HG03565 (cell line): ENCODE measurements at regions not wholly inside any gene's neighbourhood (a gene's known extent, or its start where the extent isn't known, plus 50 kb on each side); places are given as distances from the start of the nearest gene placed in this dataset.

Experiments used
- ATAC-seq: cut with Tn5 transposase; IDR thresholded peaks from one replicate; pipeline ENCODE4 v1.9.1; 2021; ENCODE audit warnings: mild to moderate bottlenecking, moderate library complexity; ENCODE audit not compliant: unreplicated experiment

DNA sequence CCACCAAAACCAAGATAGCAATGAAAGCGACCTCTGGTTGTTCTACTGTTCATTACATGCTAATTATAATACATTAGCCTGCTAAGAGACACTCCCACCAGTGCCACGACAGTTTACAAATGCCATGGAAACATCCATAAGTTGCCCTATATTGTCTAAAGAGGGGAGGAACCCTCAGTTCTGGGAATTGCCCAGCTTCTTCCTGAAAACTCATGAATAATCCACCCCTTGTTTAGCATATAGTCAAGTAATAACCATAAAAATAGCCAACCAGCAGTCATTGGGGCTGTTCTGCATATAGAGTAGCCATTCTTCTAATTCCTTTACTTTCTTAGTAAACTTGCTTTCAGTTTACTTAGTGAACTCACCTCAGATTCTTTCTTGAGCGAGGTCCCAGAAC lies 189.8 kb upstream of the SOX11 start:
- no peak for ATAC-seq

DNA sequence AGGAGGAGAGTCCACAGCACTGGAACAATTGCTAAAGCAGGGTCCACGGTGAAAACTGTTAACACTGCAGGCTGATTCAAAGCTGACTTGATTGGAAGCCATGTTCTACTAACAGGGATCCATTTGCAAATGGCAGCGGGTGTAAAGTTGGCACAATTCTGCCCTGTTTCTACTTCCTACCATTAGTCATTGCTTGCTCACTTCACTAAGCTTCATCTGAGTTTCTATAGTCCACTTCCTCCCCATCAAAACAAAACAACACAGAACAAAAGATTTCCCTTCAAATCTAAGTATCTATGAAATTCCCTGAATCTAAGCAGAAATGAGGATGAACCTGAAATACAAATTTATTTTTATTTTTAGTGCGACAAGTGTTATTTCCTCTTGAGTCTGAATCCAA lies 187.4 kb upstream of the SOX11 start:
- no peak for ATAC-seq

DNA sequence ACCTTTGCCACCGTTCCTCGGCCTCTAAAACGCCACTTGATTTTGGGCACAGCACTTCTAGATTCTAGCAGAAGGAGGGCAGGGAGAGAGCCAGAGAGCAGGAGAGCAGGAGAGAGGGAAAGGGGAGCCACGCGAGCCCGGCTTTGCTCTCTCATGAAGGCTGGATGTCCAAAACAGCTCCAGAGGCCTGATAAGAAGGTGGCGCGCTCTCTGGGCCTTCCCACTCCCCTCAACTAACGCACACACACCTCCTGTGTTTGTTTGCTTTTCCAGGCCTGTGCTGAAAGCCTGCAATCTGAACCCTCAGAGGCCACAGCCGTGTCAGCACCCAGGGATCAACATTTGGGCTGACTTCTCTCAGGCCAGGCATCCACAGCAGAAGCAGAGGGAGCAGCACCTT lies 184.8 kb upstream of the SOX11 start:
- no peak for ATAC-seq

DNA sequence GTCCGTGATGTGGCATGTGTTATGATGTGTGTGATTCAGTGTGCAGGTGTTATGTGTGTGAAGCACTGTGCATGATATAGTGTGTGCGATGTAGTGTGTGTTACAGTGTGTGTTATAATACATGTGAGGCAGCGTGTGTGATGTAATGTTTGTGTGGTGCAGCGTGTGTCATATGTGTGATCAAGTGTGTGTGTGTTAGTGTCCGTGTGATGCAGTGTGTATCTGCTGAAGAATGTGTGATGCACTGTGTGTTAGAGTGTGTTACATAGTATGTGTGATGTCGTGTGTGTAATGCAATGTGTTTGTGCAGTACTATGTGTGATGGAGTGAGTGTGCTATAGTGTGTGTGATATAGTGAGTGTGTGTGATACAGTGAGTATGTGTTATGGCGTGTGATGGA lies 182.8 kb upstream of the SOX11 start:
- no peak for ATAC-seq

DNA sequence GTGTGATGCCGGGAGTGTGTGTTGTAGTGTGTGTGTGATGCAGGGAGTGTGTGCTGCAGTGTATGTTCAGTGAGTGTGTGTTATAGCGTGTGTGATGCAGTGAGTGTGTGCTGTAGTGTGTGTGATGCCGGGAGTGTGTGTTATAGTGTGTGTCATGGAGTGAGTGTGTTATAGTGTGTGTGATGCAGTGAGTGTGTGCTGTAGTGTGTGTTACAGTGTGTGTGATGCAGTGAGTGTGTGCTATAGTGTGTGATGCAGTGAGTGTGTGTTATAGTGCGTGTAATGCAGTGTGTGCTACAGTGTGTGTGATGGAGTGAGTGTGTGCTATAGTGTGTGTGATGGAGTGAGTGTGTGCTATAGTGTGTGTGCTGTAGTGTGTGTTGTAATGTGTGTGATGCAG lies 182.1 kb upstream of the SOX11 start:
- no peak for ATAC-seq

DNA sequence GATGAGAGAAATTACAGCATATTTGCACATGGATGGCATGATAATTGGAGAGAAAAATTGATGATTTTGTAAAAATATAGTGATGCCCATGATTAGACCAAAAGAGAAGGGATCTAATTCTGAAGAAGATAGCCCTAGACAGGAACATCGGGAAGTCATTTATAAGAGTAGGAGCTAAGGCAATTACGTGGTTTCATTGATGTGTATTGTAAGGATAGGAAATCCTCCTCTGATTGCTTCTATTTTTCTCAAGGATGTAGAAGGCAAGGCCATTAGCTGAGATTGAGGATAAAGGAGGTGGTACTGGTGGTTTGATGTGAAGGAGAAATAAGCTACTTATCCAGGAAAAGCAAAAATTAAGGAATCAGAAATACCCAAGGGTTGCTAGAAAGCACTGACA lies 176.5 kb upstream of the SOX11 start:
- ATAC-seq = no peak

DNA sequence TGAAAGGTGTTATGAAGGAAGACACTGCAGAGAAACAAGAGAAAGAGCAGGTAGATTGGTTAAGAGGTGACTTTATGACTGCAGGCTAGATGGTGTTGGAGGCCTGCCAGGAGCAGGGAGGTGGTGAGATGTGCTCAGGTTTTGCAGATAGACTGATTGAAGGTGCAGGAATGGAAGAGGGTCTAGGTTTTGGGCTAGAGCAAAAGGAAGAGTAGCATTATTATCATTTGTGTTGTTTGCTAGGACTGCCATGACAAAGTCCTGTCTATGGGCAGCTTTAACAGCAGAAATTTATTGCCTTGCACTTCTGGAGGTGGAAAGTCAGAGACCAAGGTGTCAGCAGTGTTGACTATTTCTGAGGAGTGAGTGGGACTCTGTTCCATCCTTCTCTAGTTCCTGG lies 172.9 kb upstream of the SOX11 start:
- no peak for ATAC-seq

DNA sequence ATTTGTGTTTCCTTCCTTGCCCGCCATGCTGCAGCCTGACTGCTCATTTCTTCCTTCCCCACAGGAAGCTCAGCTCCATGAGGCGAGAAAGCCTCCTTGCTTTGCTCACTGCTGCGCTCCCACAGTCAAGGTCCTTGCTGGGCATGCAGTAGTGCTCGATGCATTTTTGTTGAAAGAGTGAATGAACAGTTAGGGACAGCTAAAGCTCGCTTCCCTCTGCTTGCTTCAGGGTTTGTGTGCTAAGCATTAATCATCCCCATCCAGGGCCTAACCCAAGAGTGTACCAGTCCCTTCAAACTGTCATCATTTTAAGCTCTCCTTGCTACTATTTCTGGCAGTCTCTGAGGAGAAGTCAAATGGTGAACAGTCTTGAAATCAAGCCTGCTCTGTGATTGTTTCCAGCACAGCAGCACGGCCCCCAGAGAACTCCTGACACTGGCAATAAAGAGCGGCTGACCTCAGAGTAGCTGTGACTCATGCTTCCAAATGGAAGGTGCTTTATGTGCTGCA lies 171.7 kb upstream of the SOX11 start:
- no peak for ATAC-seq

DNA sequence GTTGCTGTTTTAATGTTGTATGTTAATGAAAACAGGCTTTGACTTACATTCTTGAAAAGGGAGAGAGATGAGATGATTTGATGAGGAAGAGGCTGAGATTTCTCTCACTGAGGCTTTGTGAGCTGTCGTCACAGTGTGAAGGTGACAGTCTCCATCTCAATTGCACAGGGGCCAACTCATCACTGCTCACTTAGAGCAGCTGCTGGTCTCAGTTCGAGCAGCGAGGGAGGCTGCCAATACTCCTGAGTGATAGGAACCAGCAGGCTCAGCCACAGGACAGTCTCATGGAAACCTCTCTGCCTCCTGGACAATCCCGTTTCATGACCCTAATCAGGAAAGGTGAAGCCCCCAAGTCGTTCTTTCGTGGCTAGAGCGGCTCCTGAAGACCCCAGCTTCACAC lies 170.7 kb upstream of the SOX11 start:
- ATAC-seq = no peak

DNA sequence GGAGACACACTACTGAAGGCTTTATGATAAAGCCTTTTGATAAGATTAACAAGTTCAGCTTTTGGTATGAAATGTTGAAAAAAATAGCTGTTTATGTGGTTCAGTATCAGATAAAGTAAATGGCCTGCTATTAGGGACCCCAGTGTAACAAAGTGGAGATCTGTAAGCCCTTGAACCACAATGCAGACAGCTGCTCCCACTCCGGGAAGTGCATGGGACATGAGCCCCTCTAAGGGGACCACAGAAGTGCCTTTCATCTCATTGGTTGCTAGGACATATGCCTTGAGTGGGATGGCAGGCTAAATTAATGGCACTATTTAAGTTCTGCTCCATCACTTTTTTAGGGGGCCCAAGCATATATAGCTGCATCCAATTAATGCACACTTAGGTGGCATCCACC lies 167.6 kb upstream of the SOX11 start:
- no peak for ATAC-seq

DNA sequence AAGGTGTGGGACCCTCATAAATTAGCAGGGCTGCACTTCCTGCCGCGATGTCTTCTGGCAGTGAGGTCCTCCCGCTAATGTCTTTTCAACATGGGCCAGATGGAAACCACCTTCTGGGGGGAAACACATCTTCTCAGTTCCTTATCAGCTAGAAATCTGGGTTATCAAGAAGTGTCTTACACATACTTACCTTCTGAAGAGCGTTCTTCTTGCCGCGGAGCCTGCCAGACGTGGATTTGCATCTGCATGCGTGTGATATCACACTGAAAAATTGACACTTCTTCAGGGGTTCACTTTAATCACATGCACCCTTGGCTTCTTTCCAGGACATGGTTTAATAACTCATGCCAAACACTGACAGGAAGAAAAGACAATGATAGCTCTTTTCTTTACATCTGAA lies 163.5 kb upstream of the SOX11 start:
- ATAC-seq = no peak

DNA sequence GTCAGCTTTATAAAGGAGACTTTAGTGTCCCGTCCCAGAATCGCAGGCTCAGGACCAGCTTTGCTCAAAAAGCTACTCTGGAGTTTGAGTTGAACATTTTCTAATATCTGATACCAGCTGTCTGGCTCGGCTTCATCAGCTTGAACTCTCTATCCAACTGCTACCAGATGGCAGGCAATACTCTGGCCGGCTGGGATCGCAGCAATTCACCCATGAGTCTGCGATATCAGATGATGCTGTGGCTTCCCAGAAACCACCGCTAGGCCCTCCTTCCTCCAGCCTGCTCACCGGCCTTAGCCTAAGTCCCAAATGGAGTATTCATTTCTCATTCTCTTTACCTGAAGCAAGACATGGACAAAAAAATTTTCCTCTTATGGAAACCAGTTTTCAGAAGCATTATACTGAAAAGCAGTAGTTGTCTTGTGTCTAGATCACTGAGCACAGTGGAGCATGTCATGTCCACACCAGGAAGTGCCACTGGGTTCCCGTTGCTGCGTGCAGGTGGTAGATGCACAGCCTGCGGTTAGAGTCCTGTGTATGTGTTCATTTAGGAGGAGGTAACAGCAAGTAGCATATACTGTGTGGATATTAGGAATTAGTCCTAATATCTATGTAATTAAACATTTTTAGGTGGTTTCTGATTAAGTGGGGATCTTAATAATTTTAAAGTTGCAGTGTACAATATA lies 162.0 kb upstream of the SOX11 start:
- no peak for ATAC-seq

DNA sequence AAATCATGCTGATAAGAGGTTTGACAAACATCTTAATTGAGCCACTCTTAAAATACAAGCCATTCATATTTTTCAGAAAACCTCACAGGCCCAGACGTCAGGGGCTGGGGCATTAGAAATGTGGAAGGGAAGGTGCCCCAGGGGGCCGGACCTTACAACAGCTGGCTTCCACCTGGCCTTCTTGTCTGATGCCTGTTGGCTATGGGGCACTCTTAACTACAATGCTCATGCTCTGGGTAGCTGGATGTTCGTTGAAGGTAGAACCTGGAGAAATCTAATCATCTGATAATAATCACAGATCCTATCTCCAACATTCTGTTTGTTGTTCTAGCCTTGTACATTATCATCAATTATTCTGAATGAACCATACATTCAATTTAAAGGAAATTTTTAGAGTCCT lies 156.9 kb upstream of the SOX11 start:
- ATAC-seq = no peak

DNA sequence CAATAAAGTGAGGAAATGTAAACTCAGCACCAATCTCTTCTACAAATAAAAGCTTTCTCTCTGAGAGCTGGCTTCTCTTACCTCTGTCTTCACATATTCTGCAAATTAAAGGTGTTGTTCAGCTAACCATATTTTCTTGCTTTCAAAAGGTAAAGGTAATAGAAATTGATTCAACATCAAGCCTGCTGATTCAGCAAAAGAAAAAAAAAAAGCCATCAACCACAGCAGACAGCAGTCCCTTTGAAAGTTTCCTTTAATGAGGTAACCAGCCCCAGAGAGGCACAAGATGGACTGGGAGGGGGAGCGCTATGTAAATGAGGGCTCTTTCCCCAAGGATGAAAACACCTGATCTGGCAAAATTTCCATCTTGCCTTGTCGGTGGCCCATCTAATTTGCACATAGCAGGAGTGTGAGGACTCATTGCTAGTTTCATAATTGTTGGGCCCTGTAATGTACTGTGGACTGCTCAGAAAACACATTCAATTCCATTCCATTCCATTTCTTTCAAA lies 154.9 kb upstream of the SOX11 start:
- no peak for ATAC-seq

DNA sequence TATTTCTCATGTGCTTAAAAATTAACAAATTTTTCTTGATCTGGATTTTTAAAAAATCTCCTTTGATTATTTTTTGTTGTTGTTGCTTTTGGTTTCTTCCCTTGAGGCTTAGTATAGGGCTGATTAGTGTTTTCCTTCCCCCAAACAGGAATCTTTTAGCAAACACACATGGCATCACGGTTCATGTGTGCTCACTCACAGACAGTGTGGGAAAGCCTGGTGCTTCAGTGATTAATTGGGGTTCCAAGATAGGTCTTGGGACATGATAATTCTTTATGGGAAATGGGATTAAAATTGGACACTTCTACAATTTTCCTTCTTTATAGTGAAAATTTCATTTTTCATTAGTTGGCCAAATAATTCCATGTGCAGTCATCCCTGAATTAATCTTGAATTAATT lies 153.9 kb upstream of the SOX11 start:
- no peak for ATAC-seq

DNA sequence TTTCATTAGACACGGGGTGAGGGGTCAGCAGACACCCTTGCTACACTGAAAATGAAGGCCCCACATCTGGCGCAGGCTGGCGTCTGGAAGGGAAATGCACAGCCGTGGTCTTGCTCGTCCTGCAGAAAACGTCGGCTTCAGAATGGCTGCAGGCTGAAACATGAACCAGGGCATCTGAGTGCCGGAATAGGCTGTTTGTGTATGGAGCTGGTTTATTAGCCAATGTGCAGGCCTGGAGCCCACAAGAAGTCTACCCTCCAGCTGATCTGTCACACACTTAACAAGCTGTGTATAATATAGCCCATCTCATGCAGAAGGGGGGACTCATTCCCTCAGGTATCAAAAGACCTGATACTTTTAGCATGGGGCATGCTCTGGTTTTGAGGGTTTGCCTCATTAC lies 153.4 kb upstream of the SOX11 start:
- ATAC-seq = no peak

DNA sequence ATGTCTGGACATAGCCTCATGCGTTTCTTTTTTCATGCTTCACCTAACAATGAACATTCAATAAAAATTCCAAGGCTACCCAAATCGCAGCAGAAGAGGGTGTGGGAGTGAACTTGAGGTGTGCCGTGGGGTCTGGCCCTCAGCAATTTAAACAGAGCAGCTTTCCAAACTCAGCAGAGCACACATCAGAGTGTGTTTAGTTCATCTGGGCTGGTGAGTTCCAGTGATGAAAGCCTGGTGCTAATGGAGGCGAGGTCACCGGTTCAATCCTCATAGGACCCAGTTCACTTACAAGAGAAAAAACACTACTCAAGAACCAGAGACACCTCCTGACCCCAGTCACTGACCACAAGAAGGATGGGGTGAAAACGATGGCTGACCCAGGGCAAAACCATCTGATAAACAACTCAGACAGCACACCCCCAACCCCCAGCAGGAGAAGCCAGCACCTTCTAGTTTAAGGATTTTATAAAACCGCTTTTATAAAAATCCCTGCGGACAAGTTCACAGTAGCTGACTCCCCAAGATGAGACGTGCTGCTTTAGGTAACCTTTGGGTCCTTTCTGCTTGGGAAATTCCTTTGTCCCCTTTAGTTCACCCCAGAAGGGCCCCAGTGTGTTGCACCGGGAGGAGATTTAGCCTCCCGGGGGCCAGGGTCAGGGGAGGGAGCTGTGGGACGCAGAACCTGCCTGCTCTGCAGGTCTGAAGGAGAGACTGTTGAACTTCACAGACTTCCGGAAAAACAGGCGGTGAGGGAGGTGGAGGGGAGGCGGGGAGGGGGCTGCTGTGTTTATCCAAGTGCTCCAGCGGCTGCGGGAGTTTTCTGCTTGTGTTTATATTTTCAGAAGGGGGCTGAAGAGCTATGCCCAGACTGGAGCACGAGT lies 152.7 kb upstream of the SOX11 start:
- ATAC-seq = no peak

DNA sequence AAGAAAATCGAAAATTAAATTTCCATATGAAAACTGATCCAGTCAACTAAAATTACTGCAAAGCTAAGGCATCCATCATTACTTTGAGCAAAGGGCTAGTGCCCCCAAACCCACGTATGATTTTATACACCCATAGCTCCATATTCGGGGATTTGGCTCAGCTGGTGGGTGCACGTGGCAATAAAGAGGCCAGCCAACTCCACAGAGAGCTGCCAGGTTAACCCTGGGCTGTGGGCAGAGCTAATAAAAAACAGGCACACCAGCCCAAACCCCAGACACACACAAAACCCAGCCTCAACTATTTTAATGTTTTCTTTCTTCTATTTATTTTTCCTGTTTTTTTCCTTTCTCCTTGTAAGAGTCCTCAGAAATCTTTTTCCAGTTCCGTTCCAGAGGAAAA lies 151.3 kb upstream of the SOX11 start:
- ATAC-seq = no peak

DNA sequence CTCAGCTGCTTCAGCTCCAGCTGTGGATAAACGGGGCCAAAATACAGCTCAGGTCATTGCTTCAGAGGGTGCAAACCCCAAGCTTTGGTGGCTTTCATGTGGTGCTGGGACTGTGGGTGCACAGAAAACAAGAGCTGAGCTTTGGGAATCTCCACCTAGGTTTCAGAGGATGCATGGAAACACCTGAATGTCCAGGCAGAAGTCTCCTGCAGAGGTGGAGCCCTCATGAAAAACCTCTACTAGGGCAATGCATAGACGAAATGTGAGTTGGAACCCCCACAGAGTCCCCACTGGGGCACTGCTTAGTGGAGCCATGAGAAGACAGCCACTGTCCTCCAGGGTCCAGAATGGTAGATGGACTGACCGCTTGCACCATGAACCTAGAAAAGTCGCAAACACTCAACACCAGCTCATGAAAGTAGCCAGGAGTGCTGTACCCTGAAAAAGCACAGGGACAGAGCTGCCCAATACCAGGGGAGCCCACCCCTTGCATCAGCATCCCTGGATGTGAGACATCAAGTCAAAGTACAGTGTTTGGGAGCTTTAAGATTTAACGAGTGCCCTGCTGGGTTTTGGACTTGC lies 147.9 kb upstream of the SOX11 start:
- no peak for ATAC-seq

DNA sequence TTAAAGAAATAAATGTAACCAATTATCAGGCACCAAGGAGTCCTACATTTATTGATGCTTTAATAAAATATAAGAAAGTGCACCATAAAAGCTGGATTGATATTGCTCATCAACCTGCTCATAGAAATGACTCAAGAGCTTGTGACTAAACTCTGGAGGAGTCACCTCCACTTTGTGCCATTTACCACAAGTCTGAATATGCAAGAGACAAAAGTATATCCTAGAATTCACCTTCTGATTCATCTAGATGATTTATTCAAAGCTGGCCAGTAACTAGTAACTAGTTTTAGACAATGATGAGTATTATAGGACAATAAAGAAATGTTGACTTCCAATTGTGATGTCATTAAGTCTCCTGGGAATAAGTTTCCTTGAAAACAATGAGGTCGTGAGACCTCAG lies 146.0 kb upstream of the SOX11 start:
- ATAC-seq = no peak

DNA sequence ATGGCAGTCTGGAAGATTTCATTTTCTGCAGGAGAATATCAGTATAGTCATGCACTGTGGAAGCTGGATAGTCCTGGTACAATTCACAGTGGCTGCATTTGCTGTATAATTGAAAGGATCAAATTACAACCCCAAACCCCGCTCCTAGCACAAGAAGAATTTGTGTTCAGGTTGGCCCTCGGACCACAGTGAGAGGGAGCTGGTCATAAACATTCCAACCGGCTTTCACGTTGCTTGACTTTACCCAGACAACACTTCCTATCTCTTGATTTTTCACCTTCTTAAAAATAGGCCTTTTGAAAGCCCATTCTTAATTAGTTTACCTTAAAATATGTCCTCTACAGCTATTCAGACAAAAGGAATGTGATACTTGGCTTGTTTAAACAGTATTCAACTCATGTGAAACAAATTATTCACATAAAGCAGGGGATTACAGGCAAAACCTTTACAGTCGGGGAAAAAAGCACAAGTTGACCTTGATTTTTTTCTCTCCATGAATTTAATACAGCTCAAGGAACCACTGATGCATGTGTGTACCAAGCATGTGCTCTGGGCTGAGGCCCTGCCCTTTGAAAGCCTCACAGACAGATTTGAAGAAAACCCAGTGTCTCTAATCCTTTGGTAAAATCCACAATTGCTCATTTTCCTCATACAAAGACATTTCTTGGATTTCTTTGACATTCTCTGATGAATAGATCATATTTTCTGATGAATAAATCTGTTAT lies 143.0 kb upstream of the SOX11 start:
- no peak for ATAC-seq
